NCI-H510A treated with DMSO at 0.1 percent for 48 hours (cell line): ENCODE measurements at regions not wholly inside any gene's neighbourhood (a gene's known extent, or its start where the extent isn't known, plus 50 kb on each side); places are given as distances from the start of the nearest gene placed in this dataset.
"Not testable (repeated sequence)": the region's sequence is repeated elsewhere in the genome, so short reads cannot be mapped to it uniquely, and the experiment has no call there.

Experiments used
- DNase-seq: peaks from one replicate; lab custom pipeline; 2025; lab: John Stamatoyannopoulos, UW

GRCh38 chr4:11842620-11843263 lies 414.0 kb upstream of the HS3ST1 start:
- DNase-seq, result peak; percentile 8

GRCh38 chr4:11839889-11840288 lies 411.2 kb upstream of the HS3ST1 start:
- DNase-seq, result no peak

- DNase-seq, result no peak
Observed at GRCh38 chr4:11831739-11832138, 403.0 kb upstream of the HS3ST1 start.

GRCh38 chr4:11824566-11824965 lies 395.9 kb upstream of the HS3ST1 start:
- DNase-seq, result no peak

- no peak for DNase-seq
Observed at GRCh38 chr4:11821772-11822430, 393.2 kb upstream of the HS3ST1 start.

- no peak for DNase-seq
Observed at GRCh38 chr4:11817088-11817487, 388.4 kb upstream of the HS3ST1 start.

- no peak for DNase-seq
Observed at GRCh38 chr4:11814758-11815157, 386.1 kb upstream of the HS3ST1 start.

- DNase-seq, result no peak
Observed at GRCh38 chr4:11813951-11814446, 385.3 kb upstream of the HS3ST1 start.

GRCh38 chr4:11811521-11811920 lies 382.8 kb upstream of the HS3ST1 start:
- not testable (repeated sequence) for DNase-seq

- DNase-seq, result peak; percentile 12
Observed at GRCh38 chr4:11805842-11806241, 377.1 kb upstream of the HS3ST1 start.

- no peak for DNase-seq
Observed at GRCh38 chr4:11801466-11802446, 373.1 kb upstream of the HS3ST1 start.

GRCh38 chr4:11799196-11799595 lies 370.5 kb upstream of the HS3ST1 start:
- no peak for DNase-seq

- no peak for DNase-seq
Observed at GRCh38 chr4:11791797-11792196, 363.1 kb upstream of the HS3ST1 start.

GRCh38 chr4:11790230-11790629 lies 361.5 kb upstream of the HS3ST1 start:
- DNase-seq, result no peak

- DNase-seq, result no peak
Observed at GRCh38 chr4:11783588-11783987, 354.9 kb upstream of the HS3ST1 start.

- DNase-seq, result no peak
Observed at GRCh38 chr4:11782859-11783258, 354.2 kb upstream of the HS3ST1 start.

- DNase-seq, result no peak
Observed at GRCh38 chr4:11777447-11777846, 348.8 kb upstream of the HS3ST1 start.

- no peak for DNase-seq
Observed at GRCh38 chr4:11774346-11774745, 345.7 kb upstream of the HS3ST1 start.

- DNase-seq, result no peak
Observed at GRCh38 chr4:11773798-11774197, 345.1 kb upstream of the HS3ST1 start.

GRCh38 chr4:11769434-11769833 lies 340.7 kb upstream of the HS3ST1 start:
- DNase-seq, result no peak

- DNase-seq, result no peak
Observed at GRCh38 chr4:11768251-11768972, 339.7 kb upstream of the HS3ST1 start.
